ENCODE measurements at regions not wholly inside any gene's neighbourhood (a gene's known extent, or its start where the extent isn't known, plus 50 kb on each side); places are given as distances from the start of the nearest gene placed in this dataset.

GRCh38 chr2:217612211-217612610 lies 390.6 kb downstream of the TNS1 start:
- no peaks in the 10 kb centered on the region for H3K9me3 ChIP-seq
- no peak overlapping the region for H3K27ac ChIP-seq
- no peaks in the 10 kb centered on the region for H3K27me3 ChIP-seq
- H3K9ac ChIP-seq, result no peak overlapping the region
- TF ChIP-seq Cebpa-rat (IDR thresholded peaks at IDR 0.05), result no peak
- H3K4me2 ChIP-seq, result no peak overlapping the region
- no peak overlapping the region for H3K4me3 ChIP-seq
- H3K36me3 ChIP-seq, result no peaks in the 10 kb centered on the region
- H3K4me1 ChIP-seq, result no peaks in the 10 kb centered on the region
- no peaks in the 10 kb centered on the region for H4K20me1 ChIP-seq

- no peak for TF ChIP-seq Cebpa-rat (IDR thresholded peaks at IDR 0.05)
Measured at GRCh38 chr2:217611626-217612127, 391.1 kb downstream of the TNS1 start.

GRCh38 chr2:217611056-217611455 lies 391.7 kb downstream of the TNS1 start:
- no peaks in the 10 kb centered on the region for H3K27me3 ChIP-seq
- no peaks in the 10 kb centered on the region for H4K20me1 ChIP-seq
- TF ChIP-seq Cebpa-rat (IDR thresholded peaks at IDR 0.05), result no peak
- H3K4me2 ChIP-seq, result no peak overlapping the region
- no peaks in the 10 kb centered on the region for H3K36me3 ChIP-seq
- H3K9me3 ChIP-seq, result no peaks in the 10 kb centered on the region
- no peaks in the 10 kb centered on the region for H3K4me1 ChIP-seq
- no peak overlapping the region for H3K9ac ChIP-seq
- H3K4me3 ChIP-seq, result no peak overlapping the region
- no peak overlapping the region for H3K27ac ChIP-seq

More at GRCh38 chr2:217611626-217612127, 391.1 kb downstream of the TNS1 start:
- Histone ChIP-seq H4K20me1 (no peaks in the 10 kb centered on the region), H3K27me3 (no peaks in the 10 kb centered on the region), H3K4me1 (no peaks in the 10 kb centered on the region), H3K27ac (no peak overlapping the region), H3K36me3 (no peaks in the 10 kb centered on the region), H3K9ac (no peak overlapping the region), H3K9me3 (no peaks in the 10 kb centered on the region), H3K4me2 (no peak overlapping the region), H3K4me3 (no peak overlapping the region)

- Histone ChIP-seq H3K4me2 (no peak overlapping the region), H3K9me3 (no peaks in the 10 kb centered on the region), H3K27ac (no peak overlapping the region), H4K20me1 (no peaks in the 10 kb centered on the region), H3K27me3 (no peaks in the 10 kb centered on the region), H3K9ac (no peak overlapping the region), H3K4me3 (no peak overlapping the region), H3K4me1 (no peaks in the 10 kb centered on the region), H3K36me3 (no peaks in the 10 kb centered on the region)
- no peak for TF ChIP-seq Cebpa-rat (IDR thresholded peaks at IDR 0.05)
Measured at GRCh38 chr2:217610401-217610814, 392.4 kb downstream of the TNS1 start.

- TF ChIP-seq Cebpa-rat (IDR thresholded peaks at IDR 0.05), result no peak
- H3K9ac ChIP-seq, result no peak overlapping the region
- H3K27ac ChIP-seq, result no peak overlapping the region
- no peaks in the 10 kb centered on the region for H3K4me1 ChIP-seq
- no peaks in the 10 kb centered on the region for H3K9me3 ChIP-seq
- no peaks in the 10 kb centered on the region for H3K27me3 ChIP-seq
- no peak overlapping the region for H3K4me2 ChIP-seq
- no peak overlapping the region for H3K4me3 ChIP-seq
- H4K20me1 ChIP-seq, result no peaks in the 10 kb centered on the region
- no peaks in the 10 kb centered on the region for H3K36me3 ChIP-seq
Measured at GRCh38 chr2:217609952-217610351, 392.8 kb downstream of the TNS1 start.

- Histone ChIP-seq H3K27me3 (no peaks in the 10 kb centered on the region), H3K4me2 (no peak overlapping the region), H3K27ac (no peak overlapping the region), H3K4me3 (no peak overlapping the region), H4K20me1 (no peaks in the 10 kb centered on the region), H3K9me3 (no peaks in the 10 kb centered on the region), H3K4me1 (no peaks in the 10 kb centered on the region), H3K36me3 (no peaks in the 10 kb centered on the region), H3K9ac (no peak overlapping the region)
- no peak for TF ChIP-seq Cebpa-rat (IDR thresholded peaks at IDR 0.05)
Measured at GRCh38 chr2:217606296-217606695, 396.5 kb downstream of the TNS1 start.

- no peaks in the 10 kb centered on the region for H3K9me3 ChIP-seq
- no peaks in the 10 kb centered on the region for H3K4me1 ChIP-seq
- H3K36me3 ChIP-seq, result no peaks in the 10 kb centered on the region
- no peaks in the 10 kb centered on the region for H4K20me1 ChIP-seq
- H3K9ac ChIP-seq, result no peak overlapping the region
- H3K27me3 ChIP-seq, result no peaks in the 10 kb centered on the region
- no peak overlapping the region for H3K27ac ChIP-seq
- H3K4me3 ChIP-seq, result no peak overlapping the region
- TF ChIP-seq Cebpa-rat (IDR thresholded peaks at IDR 0.05), result no peak
- no peak overlapping the region for H3K4me2 ChIP-seq
Measured at GRCh38 chr2:217604527-217605194, 398.1 kb downstream of the TNS1 start.

- no peak overlapping the region for H3K9ac ChIP-seq
- no peak for TF ChIP-seq Cebpa-rat (IDR thresholded peaks at IDR 0.05)
- no peak overlapping the region for H3K27ac ChIP-seq
- no peaks in the 10 kb centered on the region for H3K4me1 ChIP-seq
- no peaks in the 10 kb centered on the region for H4K20me1 ChIP-seq
- H3K4me3 ChIP-seq, result no peak overlapping the region
- H3K4me2 ChIP-seq, result no peak overlapping the region
- H3K9me3 ChIP-seq, result no peaks in the 10 kb centered on the region
- H3K27me3 ChIP-seq, result no peaks in the 10 kb centered on the region
- no peaks in the 10 kb centered on the region for H3K36me3 ChIP-seq
Measured at GRCh38 chr2:217601601-217602000, 401.2 kb downstream of the TNS1 start.

GRCh38 chr2:217599906-217600305 lies 402.9 kb downstream of the TNS1 start:
- H3K9ac ChIP-seq, result no peak overlapping the region
- no peak overlapping the region for H3K4me2 ChIP-seq
- no peaks in the 10 kb centered on the region for H3K36me3 ChIP-seq

GRCh38 chr2:217597681-217598080 lies 405.1 kb downstream of the TNS1 start:
- Histone ChIP-seq H4K20me1 (no peaks in the 10 kb centered on the region), H3K4me2 (no peak overlapping the region), H3K4me3 (no peak overlapping the region), H3K27ac (no peak overlapping the region), H3K4me1 (peaks cover 14% of the 10 kb centered on the region), H3K9ac (no peak overlapping the region), H3K27me3 (no peaks in the 10 kb centered on the region), H3K9me3 (no peaks in the 10 kb centered on the region), H3K36me3 (no peaks in the 10 kb centered on the region)
- TF ChIP-seq Cebpa-rat (IDR thresholded peaks at IDR 0.05), result no peak

More at GRCh38 chr2:217599906-217600305, 402.9 kb downstream of the TNS1 start:
- H3K4me3 ChIP-seq, result no peak overlapping the region
- H3K9me3 ChIP-seq, result no peaks in the 10 kb centered on the region
- no peaks in the 10 kb centered on the region for H3K27me3 ChIP-seq
- H3K4me1 ChIP-seq, result no peaks in the 10 kb centered on the region
- TF ChIP-seq Cebpa-rat (IDR thresholded peaks at IDR 0.05), result no peak
- H4K20me1 ChIP-seq, result no peaks in the 10 kb centered on the region
- H3K27ac ChIP-seq, result no peak overlapping the region
